HG03064 (cell line): ENCODE measurements at regions not wholly inside any gene's neighbourhood (a gene's known extent, or its start where the extent isn't known, plus 50 kb on each side); places are given as distances from the start of the nearest gene placed in this dataset.

ENCODE experiments used
- ATAC-seq: cut with Tn5 transposase; IDR thresholded peaks from one replicate; pipeline ENCODE4 v1.9.1; 2021; ENCODE audit warnings: low read depth; ENCODE audit not compliant: unreplicated experiment

- ATAC-seq, result no peak
These were observed 139.0 kb upstream of the MKLN1 start for GRCh38 chr7:131188367-131189339.

GRCh38 chr7:131189488-131189887, 138.2 kb upstream of the MKLN1 start:
- ATAC-seq, result no peak

GRCh38 chr7:131190146-131190545, 137.5 kb upstream of the MKLN1 start:
- ATAC-seq, result no peak

GRCh38 chr7:131190581-131190980, 137.1 kb upstream of the MKLN1 start:
- ATAC-seq, result no peak

- no peak for ATAC-seq
These were observed 133.4 kb upstream of the MKLN1 start for GRCh38 chr7:131194070-131194865.

- ATAC-seq, result no peak
These were observed 130.9 kb upstream of the MKLN1 start for GRCh38 chr7:131196803-131197202.

- ATAC-seq, result no peak
These were observed 129.6 kb upstream of the MKLN1 start for GRCh38 chr7:131197920-131198615.

GRCh38 chr7:131202451-131202850, 125.2 kb upstream of the MKLN1 start:
- no peak for ATAC-seq

- no peak for ATAC-seq
These were observed 124.2 kb upstream of the MKLN1 start for GRCh38 chr7:131203291-131203976.

GRCh38 chr7:131208777-131209176, 118.9 kb upstream of the MKLN1 start:
- no peak for ATAC-seq

- ATAC-seq, result no peak
These were observed 117.1 kb upstream of the MKLN1 start for GRCh38 chr7:131210618-131211017.

GRCh38 chr7:131211500-131211899, 116.2 kb upstream of the MKLN1 start:
- no peak for ATAC-seq

- ATAC-seq, result no peak
These were observed 115.6 kb upstream of the MKLN1 start for GRCh38 chr7:131212114-131212513.

- no peak for ATAC-seq
These were observed 108.9 kb upstream of the MKLN1 start for GRCh38 chr7:131218727-131219128.

- no peak for ATAC-seq
These were observed 108.2 kb upstream of the MKLN1 start for GRCh38 chr7:131219312-131220041.

GRCh38 chr7:131221061-131221460, 106.6 kb upstream of the MKLN1 start:
- no peak for ATAC-seq

- ATAC-seq, result no peak
These were observed 105.5 kb upstream of the MKLN1 start for GRCh38 chr7:131222171-131222570.

GRCh38 chr7:131223151-131223550, 104.5 kb upstream of the MKLN1 start:
- no peak for ATAC-seq

GRCh38 chr7:131224996-131225395, 102.7 kb upstream of the MKLN1 start:
- ATAC-seq, result no peak
